LNCAP (cell line): ENCODE measurements at regions not wholly inside any gene's neighbourhood (a gene's known extent, or its start where the extent isn't known, plus 50 kb on each side); places are given as distances from the start of the nearest gene placed in this dataset.

ENCODE experiments used
- CTCF ChIP-seq: fragments of 450-650 bp; IDR thresholded peaks from 2 replicates; pipeline ENCODE4 v1.5.1; 2017; ENCODE audit warnings: mild to moderate bottlenecking

- TF ChIP-seq CTCF, result no peak
These were observed 208.9 kb downstream of the C16orf95 start for GRCh38 chr16:87108278-87108677.

- TF ChIP-seq CTCF, result no peak
These were observed 208.3 kb downstream of the C16orf95 start for GRCh38 chr16:87108941-87109340.

GRCh38 chr16:87114832-87115231 is 202.4 kb downstream of the C16orf95 start:
- TF ChIP-seq CTCF, result no peak

- TF ChIP-seq CTCF, result no peak
These were observed 201.5 kb downstream of the C16orf95 start for GRCh38 chr16:87115646-87116045.

- TF ChIP-seq CTCF, result no peak
These were observed 199.3 kb downstream of the C16orf95 start for GRCh38 chr16:87117936-87118335.

GRCh38 chr16:87119168-87119567 is 198.0 kb downstream of the C16orf95 start:
- TF ChIP-seq CTCF, result no peak

GRCh38 chr16:87119748-87120147 is 197.4 kb downstream of the C16orf95 start:
- no peak for TF ChIP-seq CTCF

- TF ChIP-seq CTCF, result no peak
These were observed 195.4 kb downstream of the C16orf95 start for GRCh38 chr16:87121816-87122215.
